Stomach smooth muscle (tissue), 2 donors: ENCODE measurements at regions not wholly inside any gene's neighbourhood (a gene's known extent, or its start where the extent isn't known, plus 50 kb on each side); places are given as distances from the start of the nearest gene placed in this dataset.

ENCODE experiments used
- H3K27ac ChIP-seq: one replicate; pipeline ENCODE4 v1.7.0; 2013; ENCODE audit warnings: mild to moderate bottlenecking, low read length, inconsistent platforms
- H3K27me3 ChIP-seq, 2 donors: one replicate each; pipeline ENCODE4 v1.7.0; 2013; ENCODE audit warnings: low read length in 2 of 2; ENCODE audit not compliant: insufficient read depth in 2 of 2, control insufficient read depth in 1 of 2
- H3K36me3 ChIP-seq, 2 donors: one replicate each; pipeline ENCODE4 v1.7.0; 2013; ENCODE audit warnings: low read length in 2 of 2; ENCODE audit not compliant: control insufficient read depth in 2 of 2, insufficient read depth in 2 of 2
- H3K4me1 ChIP-seq: one replicate; pipeline ENCODE4 v1.7.0; 2013; ENCODE audit warnings: low read length; ENCODE audit not compliant: control insufficient read depth, insufficient read depth
- H3K4me3 ChIP-seq, 2 donors: one replicate each; pipeline ENCODE4 v1.7.0; 2013; ENCODE audit warnings: low read length in 2 of 2
- H3K9ac ChIP-seq, 2 donors: one replicate each; pipeline ENCODE4 v1.7.0; 2013; ENCODE audit warnings: low read length in 2 of 2, mild to moderate bottlenecking in 1 of 2
- H3K9me3 ChIP-seq, 2 donors: one replicate each; pipeline ENCODE4 v1.7.0; 2013; ENCODE audit warnings: low read length in 2 of 2; ENCODE audit not compliant: control insufficient read depth in 2 of 2
- donor health status: healthy.
- donor health status: Pancreatic carcinoma.

- Histone ChIP-seq H3K27ac (no peak overlapping the region), H3K9me3 (no peaks in the 10 kb centered on the region), H3K36me3 (no peaks in the 10 kb centered on the region), H3K4me1 (peaks cover 4% of the 10 kb centered on the region), H3K9ac (no peak overlapping the region), H3K4me3 (no peak overlapping the region), H3K27me3 (no peaks in the 10 kb centered on the region)
These were observed 309.8 kb upstream of the CCDC54 start for GRCh38 chr3:107067421-107067820.

- no peaks in the 10 kb centered on the region for H3K9me3 ChIP-seq
- no peak overlapping the region for H3K9ac ChIP-seq
- no peak overlapping the region for H3K4me3 ChIP-seq
- H3K4me1 ChIP-seq = no peaks in the 10 kb centered on the region
- H3K27me3 ChIP-seq = no peaks in the 10 kb centered on the region
- H3K27ac ChIP-seq = no peak overlapping the region
- no peaks in the 10 kb centered on the region for H3K36me3 ChIP-seq
These were observed 308.3 kb upstream of the CCDC54 start for GRCh38 chr3:107068980-107069379.

GRCh38 chr3:107076946-107077345 is 300.3 kb upstream of the CCDC54 start:
- H3K27me3 ChIP-seq = no peaks in the 10 kb centered on the region
- H3K9ac ChIP-seq = no peak overlapping the region
- no peak overlapping the region for H3K27ac ChIP-seq
- H3K4me1 ChIP-seq = no peaks in the 10 kb centered on the region
- H3K9me3 ChIP-seq = no peaks in the 10 kb centered on the region
- no peaks in the 10 kb centered on the region for H3K36me3 ChIP-seq
- H3K4me3 ChIP-seq = no peak overlapping the region

- Histone ChIP-seq H3K27me3 (no peaks in the 10 kb centered on the region), H3K27ac (no peak overlapping the region), H3K4me3 (no peak overlapping the region), H3K9ac (no peak overlapping the region), H3K9me3 (no peaks in the 10 kb centered on the region), H3K36me3 (no peaks in the 10 kb centered on the region), H3K4me1 (no peaks in the 10 kb centered on the region)
These were observed 299.8 kb upstream of the CCDC54 start for GRCh38 chr3:107077391-107077790.

- Histone ChIP-seq H3K36me3 (no peaks in the 10 kb centered on the region), H3K4me3 (no peak overlapping the region)
These were observed 294.7 kb upstream of the CCDC54 start for GRCh38 chr3:107082527-107082926.

GRCh38 chr3:107085261-107085660 is 292.0 kb upstream of the CCDC54 start:
- no peaks in the 10 kb centered on the region for H3K9me3 ChIP-seq
- no peak overlapping the region for H3K27ac ChIP-seq
- no peak overlapping the region for H3K4me3 ChIP-seq
- H3K36me3 ChIP-seq = no peaks in the 10 kb centered on the region
- H3K9ac ChIP-seq = no peak overlapping the region
- H3K4me1 ChIP-seq = no peaks in the 10 kb centered on the region
- no peaks in the 10 kb centered on the region for H3K27me3 ChIP-seq

More at GRCh38 chr3:107082527-107082926, 294.7 kb upstream of the CCDC54 start:
- H3K9ac ChIP-seq = no peak overlapping the region
- H3K9me3 ChIP-seq = no peaks in the 10 kb centered on the region
- H3K27ac ChIP-seq = no peak overlapping the region
- no peaks in the 10 kb centered on the region for H3K4me1 ChIP-seq
- H3K27me3 ChIP-seq = no peaks in the 10 kb centered on the region

GRCh38 chr3:107092121-107092520 is 285.1 kb upstream of the CCDC54 start:
- Histone ChIP-seq H3K9ac (no peak overlapping the region), H3K9me3 (no peaks in the 10 kb centered on the region), H3K27ac (no peak overlapping the region), H3K4me3 (no peak overlapping the region), H3K27me3 (no peaks in the 10 kb centered on the region), H3K4me1 (no peaks in the 10 kb centered on the region), H3K36me3 (no peaks in the 10 kb centered on the region)

GRCh38 chr3:107098864-107099263 is 278.4 kb upstream of the CCDC54 start:
- Histone ChIP-seq H3K4me3 (no peak overlapping the region), H3K9me3 (no peaks in the 10 kb centered on the region), H3K36me3 (no peaks in the 10 kb centered on the region), H3K9ac (no peak overlapping the region), H3K27ac (no peak overlapping the region), H3K4me1 (no peaks in the 10 kb centered on the region), H3K27me3 (no peaks in the 10 kb centered on the region)

GRCh38 chr3:107100137-107100536 is 277.1 kb upstream of the CCDC54 start:
- Histone ChIP-seq H3K4me1 (no peaks in the 10 kb centered on the region), H3K4me3 (no peak overlapping the region), H3K27me3 (no peaks in the 10 kb centered on the region)

GRCh38 chr3:107100573-107100972 is 276.7 kb upstream of the CCDC54 start:
- Histone ChIP-seq H3K4me1 (no peaks in the 10 kb centered on the region), H3K9me3 (peaks cover 0 to 5% of the 10 kb centered on the region in 2 donors), H3K36me3 (no peaks in the 10 kb centered on the region), H3K27me3 (no peaks in the 10 kb centered on the region), H3K4me3 (no peak overlapping the region), H3K9ac (no peak overlapping the region), H3K27ac (no peak overlapping the region)

More at GRCh38 chr3:107100137-107100536, 277.1 kb upstream of the CCDC54 start:
- peaks cover 0 to 1% of the 10 kb centered on the region in 2 donors for H3K9me3 ChIP-seq
- H3K27ac ChIP-seq = no peak overlapping the region
- H3K36me3 ChIP-seq = no peaks in the 10 kb centered on the region
- H3K9ac ChIP-seq = no peak overlapping the region

GRCh38 chr3:107103786-107104185 is 273.5 kb upstream of the CCDC54 start:
- Histone ChIP-seq H3K9me3 (peaks cover 0 to 6% of the 10 kb centered on the region in 2 donors), H3K4me3 (no peak overlapping the region), H3K9ac (no peak overlapping the region), H3K27me3 (no peaks in the 10 kb centered on the region), H3K4me1 (no peaks in the 10 kb centered on the region), H3K27ac (no peak overlapping the region), H3K36me3 (no peaks in the 10 kb centered on the region)
